ENCODE measurements at regions not wholly inside any gene's neighbourhood (a gene's known extent, or its start where the extent isn't known, plus 50 kb on each side); places are given as distances from the start of the nearest gene placed in this dataset.

GRCh38 chr15:25179673-25180511 lies 225.1 kb downstream of the SNRPN start:
- POLR2A ChIA-PET: no interaction called here
- Mint-ChIP-seq H3K4me1 (no peaks in the 10 kb centered on the region), H3K36me3 (no peaks in the 10 kb centered on the region), H3K27ac (no peak overlapping the region), H3K4me3 (no peak overlapping the region), H3K27me3 (no peaks in the 10 kb centered on the region), H3K9me3 (peaks cover under 1 to 10% (median 4%) of the 10 kb centered on the region in 3 donors)
- CTCF ChIA-PET: no interaction called here
- no peak overlapping the region for H3K4me3 ChIP-seq (ENCODE audit: control insufficient read depth in 1 of 2, extremely low read depth in 1 of 2, low read length in 1 of 2)
- DNase-seq: peak in 4 of 35 experiments; percentile 1 to 5 (median 2)
- peaks cover 0 to 3% of the 10 kb centered on the region in 2 experiments for H3K27me3 ChIP-seq (replicated peaks in 1 of 2; ENCODE audit: control insufficient read depth in 2 of 2, extremely low read depth in 1 of 2, insufficient read depth in 2 of 2, low read length in 1 of 2)
- 78% methylated on average over 10 of the region's 14 CpGs for WGBS (ENCODE audit: insufficient coverage)
- no peak overlapping the region for H3K27ac ChIP-seq (ENCODE audit: low read length)
- no peak for ATAC-seq (replicated peaks in 1 of 4)
- no peaks in the 10 kb centered on the region for H3K9me3 ChIP-seq
- H3K4me1 ChIP-seq (ENCODE audit: control insufficient read depth in 1 of 2, extremely low read depth in 1 of 2, insufficient read depth in 2 of 2, low read length in 2 of 2): no peaks in the 10 kb centered on the region
- no peaks in the 10 kb centered on the region for H3K36me3 ChIP-seq (ENCODE audit: control insufficient read depth in 2 of 2, extremely low read depth in 1 of 2, insufficient read depth in 1 of 2, low read length in 1 of 2)

GRCh38 chr15:25180606-25181292 lies 226.0 kb downstream of the SNRPN start:
- Mint-ChIP-seq H3K4me1 (no peaks in the 10 kb centered on the region), H3K9me3 (peaks cover 0 to 13% (median 3%) of the 10 kb centered on the region in 3 donors), H3K27me3 (no peaks in the 10 kb centered on the region), H3K4me3 (no peak overlapping the region), H3K27ac (no peak overlapping the region), H3K36me3 (no peaks in the 10 kb centered on the region)
- no peak overlapping the region for H3K4me3 ChIP-seq (ENCODE audit: control insufficient read depth in 1 of 2, extremely low read depth in 1 of 2, low read length in 1 of 2)
- H3K27ac ChIP-seq (ENCODE audit: low read length): no peak overlapping the region
- no peak for ATAC-seq (replicated peaks in 1 of 4)
- WGBS (ENCODE audit: insufficient coverage): 72% methylated on average over 13 of the region's 15 CpGs
- no peaks in the 10 kb centered on the region for H3K36me3 ChIP-seq (ENCODE audit: control insufficient read depth in 2 of 2, extremely low read depth in 1 of 2, insufficient read depth in 1 of 2, low read length in 1 of 2)
- H3K27me3 ChIP-seq (replicated peaks in 1 of 2; ENCODE audit: control insufficient read depth in 2 of 2, extremely low read depth in 1 of 2, insufficient read depth in 2 of 2, low read length in 1 of 2): peaks cover 0 to 3% of the 10 kb centered on the region in 2 experiments
- DNase-seq: peak in 2 of 35 experiments; percentile 0 to 10
- POLR2A ChIA-PET: no interaction called here
- H3K9me3 ChIP-seq: no peaks in the 10 kb centered on the region
- CTCF ChIA-PET: no interaction called here
- no peaks in the 10 kb centered on the region for H3K4me1 ChIP-seq (ENCODE audit: control insufficient read depth in 1 of 2, extremely low read depth in 1 of 2, insufficient read depth in 2 of 2, low read length in 2 of 2)

GRCh38 chr15:25181293-25182097 lies 226.7 kb downstream of the SNRPN start:
- CTCF ChIA-PET: no interaction called here
- DNase-seq: peak in 4 of 35 experiments; percentile 1 to 16 (median 2)
- Mint-ChIP-seq H3K4me1 (no peaks in the 10 kb centered on the region), H3K27me3 (no peaks in the 10 kb centered on the region), H3K27ac (no peak overlapping the region), H3K9me3 (peaks cover 1 to 15% (median 3%) of the 10 kb centered on the region in 3 donors), H3K4me3 (no peak overlapping the region), H3K36me3 (no peaks in the 10 kb centered on the region)
- Histone ChIP-seq H3K27me3 (replicated peaks in 1 of 2; ENCODE audit: control insufficient read depth in 2 of 2, extremely low read depth in 1 of 2, insufficient read depth in 2 of 2, low read length in 1 of 2) (peaks cover 0 to 3% of the 10 kb centered on the region in 2 experiments), H3K9me3 (no peaks in the 10 kb centered on the region), H3K4me1 (ENCODE audit: control insufficient read depth in 1 of 2, extremely low read depth in 1 of 2, insufficient read depth in 2 of 2, low read length in 2 of 2) (no peaks in the 10 kb centered on the region), H3K27ac (ENCODE audit: low read length) (no peak overlapping the region), H3K36me3 (ENCODE audit: control insufficient read depth in 2 of 2, extremely low read depth in 1 of 2, insufficient read depth in 1 of 2, low read length in 1 of 2) (no peaks in the 10 kb centered on the region), H3K4me3 (ENCODE audit: control insufficient read depth in 1 of 2, extremely low read depth in 1 of 2, low read length in 1 of 2) (no peak overlapping the region)
- ATAC-seq (replicated peaks in 1 of 4): no peak
- POLR2A ChIA-PET: no interaction called here
- 75% methylated on average over 13 of the region's 17 CpGs for WGBS (ENCODE audit: insufficient coverage)

GRCh38 chr15:25182098-25182478 lies 227.3 kb downstream of the SNRPN start:
- Mint-ChIP-seq H3K9me3 (peaks cover 3 to 15% (median 3%) of the 10 kb centered on the region in 3 donors), H3K27ac (no peak overlapping the region), H3K4me3 (no peak overlapping the region), H3K4me1 (no peaks in the 10 kb centered on the region), H3K36me3 (no peaks in the 10 kb centered on the region), H3K27me3 (no peaks in the 10 kb centered on the region)
- no peaks in the 10 kb centered on the region for H3K36me3 ChIP-seq (ENCODE audit: control insufficient read depth in 2 of 2, extremely low read depth in 1 of 2, insufficient read depth in 1 of 2, low read length in 1 of 2)
- WGBS (ENCODE audit: insufficient coverage): 96% methylated on average over 5 of the region's 6 CpGs
- DNase-seq: peak in 1 of 35 experiments; percentile 18
- H3K9me3 ChIP-seq: no peaks in the 10 kb centered on the region
- POLR2A ChIA-PET: no interaction called here
- CTCF ChIA-PET: no interaction called here
- peaks cover 0 to 3% of the 10 kb centered on the region in 2 experiments for H3K27me3 ChIP-seq (replicated peaks in 1 of 2; ENCODE audit: control insufficient read depth in 2 of 2, extremely low read depth in 1 of 2, insufficient read depth in 2 of 2, low read length in 1 of 2)
- H3K27ac ChIP-seq (ENCODE audit: low read length): no peak overlapping the region
- no peaks in the 10 kb centered on the region for H3K4me1 ChIP-seq (ENCODE audit: control insufficient read depth in 1 of 2, extremely low read depth in 1 of 2, insufficient read depth in 2 of 2, low read length in 2 of 2)
- no peak for ATAC-seq (replicated peaks in 1 of 4)
- H3K4me3 ChIP-seq (ENCODE audit: control insufficient read depth in 1 of 2, extremely low read depth in 1 of 2, low read length in 1 of 2): no peak overlapping the region

GRCh38 chr15:25182736-25183445 lies 228.1 kb downstream of the SNRPN start:
- ChIA-PET POLR2A (no interaction called here), CTCF (no interaction called here)
- Histone ChIP-seq H3K27ac (ENCODE audit: low read length) (no peak overlapping the region), H3K27me3 (replicated peaks in 1 of 2; ENCODE audit: control insufficient read depth in 2 of 2, extremely low read depth in 1 of 2, insufficient read depth in 2 of 2, low read length in 1 of 2) (peaks cover 0 to 3% of the 10 kb centered on the region in 2 experiments), H3K9me3 (no peaks in the 10 kb centered on the region), H3K4me3 (ENCODE audit: control insufficient read depth in 1 of 2, extremely low read depth in 1 of 2, low read length in 1 of 2) (no peak overlapping the region), H3K36me3 (ENCODE audit: control insufficient read depth in 2 of 2, extremely low read depth in 1 of 2, insufficient read depth in 1 of 2, low read length in 1 of 2) (no peaks in the 10 kb centered on the region), H3K4me1 (ENCODE audit: control insufficient read depth in 1 of 2, extremely low read depth in 1 of 2, insufficient read depth in 2 of 2, low read length in 2 of 2) (no peaks in the 10 kb centered on the region)
- Mint-ChIP-seq H3K4me1 (no peaks in the 10 kb centered on the region), H3K27ac (no peak overlapping the region), H3K27me3 (no peaks in the 10 kb centered on the region), H3K36me3 (no peaks in the 10 kb centered on the region), H3K9me3 (peaks cover 3 to 15% (median 3%) of the 10 kb centered on the region in 3 donors), H3K4me3 (no peak overlapping the region)
- DNase-seq (peak in 2 of 35 experiments; percentile 3 to 21), ATAC-seq (replicated peaks in 1 of 4) (no peak)
- 83% methylated on average over 13 of the region's 14 CpGs for WGBS (ENCODE audit: insufficient coverage)

All from T-cell (primary cell).